HG02943 (cell line): ENCODE measurements at regions not wholly inside any gene's neighbourhood (a gene's known extent, or its start where the extent isn't known, plus 50 kb on each side); places are given as distances from the start of the nearest gene placed in this dataset.
A peak's percentile ranks its signal among the peaks of the same experiment; 100 is the strongest.

ENCODE experiments used
- ATAC-seq: cut with Tn5 transposase; IDR thresholded peaks from one replicate; pipeline ENCODE4 v1.9.1; 2021; ENCODE audit warnings: mild to moderate bottlenecking, low read depth, moderate library complexity; ENCODE audit not compliant: unreplicated experiment

GRCh38 chr2:23301136-23301535 lies 83.8 kb upstream of the KLHL29 start:
- ATAC-seq = no peak

GRCh38 chr2:23302591-23302990 lies 82.4 kb upstream of the KLHL29 start:
- no peak for ATAC-seq

DNA sequence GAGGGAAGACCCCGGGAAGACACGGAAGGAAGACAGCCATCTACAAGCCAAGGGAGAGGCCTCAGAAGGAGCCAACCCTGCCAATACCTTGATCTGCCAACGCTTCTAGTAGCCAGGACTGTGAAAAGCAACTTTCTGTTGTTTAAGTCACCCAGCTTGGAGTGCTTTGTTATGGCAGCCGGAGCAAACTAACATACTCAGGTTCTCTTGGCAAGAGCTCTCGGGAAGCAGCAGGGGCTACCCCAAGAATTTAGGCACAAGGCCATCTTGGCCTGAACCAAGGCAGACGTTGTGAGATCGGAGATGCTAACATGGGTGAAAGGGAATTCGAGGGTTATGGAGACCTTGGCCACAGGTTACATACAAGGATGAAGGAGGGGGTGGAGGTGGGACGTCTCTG lies 78.6 kb upstream of the KLHL29 start:
- ATAC-seq = no peak

GRCh38 chr2:23311186-23311585 lies 73.8 kb upstream of the KLHL29 start:
- no peak for ATAC-seq

GRCh38 chr2:23312996-23313606 lies 71.9 kb upstream of the KLHL29 start:
- ATAC-seq = peak; percentile 79

DNA sequence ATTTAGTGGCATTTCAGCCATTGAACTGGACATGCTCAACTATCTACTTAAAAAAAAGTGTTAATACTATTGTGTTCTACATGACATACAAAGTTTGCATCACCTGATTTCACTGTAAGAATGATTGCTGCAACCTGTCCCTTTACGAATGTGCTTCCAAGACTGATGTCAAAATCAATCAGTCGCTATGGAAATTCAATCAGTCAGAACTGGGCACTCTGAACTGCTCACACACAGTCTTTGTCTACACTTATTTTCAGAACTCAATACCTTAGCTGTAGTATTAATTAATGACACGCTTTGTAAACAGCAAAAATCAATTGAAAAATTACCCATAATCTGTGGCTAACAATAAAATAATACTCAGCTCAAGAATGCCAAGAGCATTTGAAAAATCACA lies 70.3 kb upstream of the KLHL29 start:
- no peak for ATAC-seq

- no peak for ATAC-seq
Observed at GRCh38 chr2:23320058-23320457, 64.9 kb upstream of the KLHL29 start.

DNA sequence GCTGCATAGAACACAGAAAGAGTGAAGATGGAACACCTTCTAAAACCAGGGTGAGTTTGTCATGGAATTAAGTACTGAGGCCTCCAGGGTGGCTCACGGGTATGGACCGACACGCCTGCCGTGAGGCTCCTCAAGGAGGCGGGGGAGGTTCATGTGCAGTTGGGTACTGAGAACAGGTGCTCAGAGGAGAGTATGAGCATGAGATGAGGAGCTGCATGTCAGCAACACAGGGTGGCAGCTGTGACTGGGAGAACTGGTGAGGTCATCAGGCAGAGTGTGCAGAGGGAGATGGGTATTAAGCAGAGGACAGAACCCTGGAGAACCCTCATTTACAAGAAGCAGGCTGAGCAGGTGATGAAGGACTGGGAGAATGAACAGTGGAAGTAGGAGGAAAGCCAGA lies 63.2 kb upstream of the KLHL29 start:
- ATAC-seq = no peak

DNA sequence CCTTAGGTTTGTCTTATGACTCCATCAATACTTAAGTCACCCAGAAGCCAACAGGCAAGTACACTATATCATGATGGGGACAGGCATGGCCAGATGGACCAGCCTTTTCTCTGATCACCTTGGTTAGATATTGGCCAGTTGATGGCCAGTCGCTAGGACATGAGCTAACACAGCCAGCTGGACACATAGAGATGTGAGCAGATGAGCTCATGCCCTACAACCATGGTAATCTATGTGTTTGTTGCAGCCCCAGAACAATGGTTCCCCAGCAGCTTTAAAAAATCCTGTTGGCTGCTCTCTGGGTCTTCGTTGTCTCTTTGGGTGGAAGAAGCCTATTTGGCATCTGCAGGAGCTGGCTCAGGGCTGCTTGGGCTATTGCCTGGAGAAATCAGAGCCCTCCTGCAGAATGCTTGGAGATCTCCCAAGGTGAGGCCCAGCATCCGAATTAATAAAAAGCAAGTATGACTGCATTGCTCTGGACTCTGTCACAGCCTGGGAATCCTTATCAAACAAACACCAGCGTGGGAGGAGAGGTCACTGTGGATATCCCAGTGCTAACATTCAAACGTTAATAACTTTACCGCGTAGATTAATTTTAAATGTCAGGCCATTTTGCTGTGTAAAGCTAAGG lies 62.3 kb upstream of the KLHL29 start:
- ATAC-seq = no peak

- no peak for ATAC-seq
Observed at GRCh38 chr2:23323198-23323916, 61.6 kb upstream of the KLHL29 start.

DNA sequence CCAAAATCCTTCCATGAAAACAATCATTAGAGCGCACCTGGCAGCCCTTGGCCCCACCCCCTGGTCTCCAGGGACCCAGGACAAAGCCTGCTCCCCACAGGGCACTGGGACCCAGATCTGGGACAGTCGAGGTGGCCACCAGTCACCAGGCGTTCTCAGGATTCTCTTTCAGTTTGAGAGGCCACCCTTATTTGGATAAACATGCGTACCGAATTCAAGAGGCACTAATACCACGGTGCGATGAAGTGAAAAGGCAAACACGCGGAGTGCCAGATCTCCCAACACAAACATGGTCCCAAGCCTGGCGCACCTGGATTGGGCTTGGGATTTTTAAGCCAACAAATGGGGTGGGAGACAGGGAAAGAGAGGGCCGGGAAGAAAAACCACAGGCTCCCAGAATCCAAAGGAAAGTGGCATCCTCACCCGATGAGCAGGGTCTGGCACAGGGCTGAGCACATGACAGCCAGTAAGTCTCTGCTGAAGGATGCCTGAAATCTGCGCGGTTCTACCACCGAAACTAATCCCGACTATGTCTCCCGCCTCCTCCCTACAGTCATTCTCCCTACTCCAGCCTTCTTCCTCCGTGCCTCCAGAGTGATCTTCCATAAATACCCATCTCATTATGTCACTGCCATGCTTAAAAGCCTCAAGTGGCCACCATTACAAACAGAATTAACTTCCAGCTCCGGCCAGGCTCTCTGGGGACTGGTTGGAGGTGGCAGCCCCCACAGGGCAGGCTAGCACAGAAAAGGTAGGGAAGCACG lies 60.9 kb upstream of the KLHL29 start:
- no peak for ATAC-seq

GRCh38 chr2:23326330-23326729 lies 58.6 kb upstream of the KLHL29 start:
- ATAC-seq = no peak

GRCh38 chr2:23327416-23327815 lies 57.6 kb upstream of the KLHL29 start:
- ATAC-seq = no peak

DNA sequence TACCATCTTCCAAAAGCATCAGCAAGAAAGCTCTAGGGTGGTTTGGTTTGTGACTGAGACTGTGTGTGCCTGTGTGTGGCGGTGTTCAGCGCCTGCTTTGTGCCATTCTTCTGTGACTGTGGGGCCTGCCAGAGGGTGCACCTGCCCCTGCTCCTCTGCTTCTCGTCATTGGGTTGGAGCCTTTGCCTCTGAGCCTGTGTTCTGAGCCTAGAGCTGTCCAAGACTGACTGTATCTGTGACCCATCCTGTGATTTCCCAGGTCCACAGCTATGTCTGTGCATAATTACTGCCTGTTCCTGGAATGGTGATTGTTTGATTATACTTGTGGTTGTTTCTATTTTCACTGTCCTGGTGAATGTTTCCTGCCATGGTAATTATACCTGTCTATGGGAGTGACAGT lies 57.1 kb upstream of the KLHL29 start:
- ATAC-seq = no peak

DNA sequence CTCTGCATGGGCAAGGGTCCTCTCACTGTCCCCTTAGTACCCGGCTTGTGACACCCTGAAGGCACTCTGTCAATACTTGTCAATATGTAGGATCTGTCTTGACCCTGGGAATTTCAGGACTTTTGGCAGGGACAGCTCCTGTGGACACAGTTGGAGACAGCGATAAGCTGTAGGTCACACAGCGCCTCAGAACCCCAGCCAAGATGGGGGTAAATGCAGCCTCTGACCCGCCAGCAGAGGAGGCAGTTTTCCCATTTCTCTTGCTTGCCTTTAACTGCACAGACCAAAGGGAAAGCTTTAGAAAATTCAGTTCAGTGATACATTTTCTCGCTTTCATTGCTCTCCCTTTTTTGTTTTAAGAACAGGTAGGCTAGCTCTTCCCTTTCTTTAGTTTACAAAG lies 54.8 kb upstream of the KLHL29 start:
- no peak for ATAC-seq
